ENCODE measurements at regions not wholly inside any gene's neighbourhood (a gene's known extent, or its start where the extent isn't known, plus 50 kb on each side); places are given as distances from the start of the nearest gene placed in this dataset.

DNA sequence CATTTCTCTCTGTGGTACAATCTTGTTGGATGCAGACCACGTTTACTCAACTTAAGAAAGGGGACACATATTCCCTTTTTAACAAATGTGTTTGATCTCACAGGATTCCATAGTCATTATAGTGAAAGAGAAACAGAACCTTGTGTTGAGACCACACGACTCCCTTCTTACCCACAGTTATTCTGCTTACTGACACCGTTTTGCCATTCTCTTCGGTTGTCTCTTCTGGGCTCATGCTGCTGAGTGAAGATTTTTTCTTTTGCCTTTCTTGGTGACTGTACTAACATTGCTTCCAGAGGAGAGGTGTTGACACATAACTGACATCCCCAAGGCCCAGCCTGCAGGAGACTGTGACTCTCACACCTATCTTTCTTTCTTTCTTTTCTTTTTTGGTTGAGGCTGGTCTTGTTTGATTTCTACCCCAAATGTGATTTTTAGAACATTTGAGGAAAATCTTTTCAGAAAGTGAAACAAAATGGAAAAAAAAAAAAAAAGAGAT, 61.2 kb upstream of the OTOGL start:
- no peaks in the 10 kb centered on the region for H3K36me3 ChIP-seq
- no peak overlapping the region for H3K4me3 ChIP-seq
- TF ChIP-seq, protein P1, sequence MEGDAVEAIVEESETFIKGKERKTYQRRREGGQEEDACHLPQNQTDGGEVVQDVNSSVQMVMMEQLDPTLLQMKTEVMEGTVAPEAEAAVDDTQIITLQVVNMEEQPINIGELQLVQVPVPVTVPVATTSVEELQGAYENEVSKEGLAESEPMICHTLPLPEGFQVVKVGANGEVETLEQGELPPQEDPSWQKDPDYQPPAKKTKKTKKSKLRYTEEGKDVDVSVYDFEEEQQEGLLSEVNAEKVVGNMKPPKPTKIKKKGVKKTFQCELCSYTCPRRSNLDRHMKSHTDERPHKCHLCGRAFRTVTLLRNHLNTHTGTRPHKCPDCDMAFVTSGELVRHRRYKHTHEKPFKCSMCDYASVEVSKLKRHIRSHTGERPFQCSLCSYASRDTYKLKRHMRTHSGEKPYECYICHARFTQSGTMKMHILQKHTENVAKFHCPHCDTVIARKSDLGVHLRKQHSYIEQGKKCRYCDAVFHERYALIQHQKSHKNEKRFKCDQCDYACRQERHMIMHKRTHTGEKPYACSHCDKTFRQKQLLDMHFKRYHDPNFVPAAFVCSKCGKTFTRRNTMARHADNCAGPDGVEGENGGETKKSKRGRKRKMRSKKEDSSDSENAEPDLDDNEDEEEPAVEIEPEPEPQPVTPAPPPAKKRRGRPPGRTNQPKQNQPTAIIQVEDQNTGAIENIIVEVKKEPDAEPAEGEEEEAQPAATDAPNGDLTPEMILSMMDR (IDR thresholded peaks at IDR 0.05) = no peak
- H3K9me3 ChIP-seq = no peaks in the 10 kb centered on the region
- H3K27me3 ChIP-seq = no peaks in the 10 kb centered on the region
- intact Hi-C loops (cut with DNase I) = no loop called here
- DNase-seq = no peak
- ATAC-seq = no peak
- no peak overlapping the region for H3K27ac ChIP-seq
- no peaks in the 10 kb centered on the region for H3K4me1 ChIP-seq

DNA sequence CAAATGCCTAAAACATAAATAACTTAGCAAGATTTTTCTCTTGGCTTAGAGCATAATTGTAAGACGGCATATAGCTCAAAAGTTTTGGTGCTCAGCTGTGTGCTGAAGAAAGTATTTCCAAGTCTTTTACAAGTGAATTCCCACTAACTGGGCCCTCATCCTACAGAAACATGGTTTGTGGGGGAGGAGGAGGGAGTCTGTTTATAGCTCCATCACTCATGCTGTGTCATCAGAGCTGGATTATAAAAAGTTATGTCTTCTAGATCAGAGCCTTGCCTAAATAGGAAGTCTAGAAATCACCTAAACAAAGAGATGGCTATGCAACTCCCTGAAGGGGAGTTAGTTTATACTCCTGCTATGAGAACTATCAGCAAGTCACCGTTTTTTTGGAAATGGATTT, 65.9 kb upstream of the OTOGL start:
- Histone ChIP-seq H3K4me3 (no peak overlapping the region), H3K4me1 (no peaks in the 10 kb centered on the region), H3K36me3 (no peaks in the 10 kb centered on the region), H3K27ac (no peak overlapping the region), H3K27me3 (no peaks in the 10 kb centered on the region), H3K9me3 (no peaks in the 10 kb centered on the region)
- TF ChIP-seq, protein P1 (IDR thresholded peaks at IDR 0.05) = no peak
- intact Hi-C loops (cut with DNase I) = no loop called here
- ATAC-seq (no peak), DNase-seq (no peak)

DNA sequence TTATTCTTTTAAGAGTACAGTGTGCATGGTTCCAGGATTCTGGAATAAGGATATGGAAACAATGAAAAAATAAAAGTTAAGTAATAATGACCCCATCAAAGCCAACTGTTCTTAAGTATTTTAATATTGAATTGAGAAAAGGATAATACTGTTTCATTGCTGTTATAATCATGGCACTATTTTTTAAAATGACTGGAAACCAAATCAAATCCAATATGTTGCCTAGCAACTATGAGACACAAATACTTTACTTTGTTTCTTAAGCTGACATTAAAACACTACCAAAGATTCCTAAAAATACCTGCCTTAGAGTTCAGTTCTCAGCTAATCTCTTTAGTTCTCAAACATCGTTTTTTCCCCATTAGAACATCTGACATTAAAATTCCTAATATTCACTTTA, 66.4 kb upstream of the OTOGL start:
- intact Hi-C loops (cut with DNase I) = no loop called here
- Histone ChIP-seq H3K4me3 (no peak overlapping the region), H3K27ac (no peak overlapping the region), H3K4me1 (no peaks in the 10 kb centered on the region), H3K9me3 (no peaks in the 10 kb centered on the region), H3K27me3 (no peaks in the 10 kb centered on the region), H3K36me3 (no peaks in the 10 kb centered on the region)
- no peak for DNase-seq
- TF ChIP-seq, protein P1 (IDR thresholded peaks at IDR 0.05) = no peak
- no peak for ATAC-seq

DNA sequence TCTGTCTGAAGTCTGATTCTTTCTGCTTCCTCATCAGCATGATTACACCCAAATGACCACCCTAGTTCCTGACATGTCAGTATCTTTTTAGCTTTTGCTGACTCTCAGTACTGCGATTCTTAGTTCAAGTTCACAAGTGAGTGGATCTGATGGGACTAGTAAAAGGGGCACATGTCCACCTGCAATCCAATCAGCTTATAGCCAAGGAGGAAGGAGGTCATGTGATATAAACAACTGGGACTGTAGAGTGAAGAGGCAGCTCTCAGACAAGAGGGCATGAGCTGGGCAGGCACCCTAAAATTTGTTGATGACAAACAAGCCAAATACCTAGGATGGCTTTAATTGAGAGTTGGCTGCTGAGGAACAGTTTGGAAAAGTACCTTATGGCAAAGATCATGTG, 68.1 kb upstream of the OTOGL start:
- Histone ChIP-seq H3K36me3 (no peaks in the 10 kb centered on the region), H3K27ac (no peak overlapping the region), H3K4me3 (no peak overlapping the region), H3K27me3 (no peaks in the 10 kb centered on the region), H3K9me3 (no peaks in the 10 kb centered on the region), H3K4me1 (no peaks in the 10 kb centered on the region)
- TF ChIP-seq, protein P1 (IDR thresholded peaks at IDR 0.05) = no peak
- DNase-seq (no peak), ATAC-seq (no peak)
- intact Hi-C loops (cut with DNase I) = no loop called here

DNA sequence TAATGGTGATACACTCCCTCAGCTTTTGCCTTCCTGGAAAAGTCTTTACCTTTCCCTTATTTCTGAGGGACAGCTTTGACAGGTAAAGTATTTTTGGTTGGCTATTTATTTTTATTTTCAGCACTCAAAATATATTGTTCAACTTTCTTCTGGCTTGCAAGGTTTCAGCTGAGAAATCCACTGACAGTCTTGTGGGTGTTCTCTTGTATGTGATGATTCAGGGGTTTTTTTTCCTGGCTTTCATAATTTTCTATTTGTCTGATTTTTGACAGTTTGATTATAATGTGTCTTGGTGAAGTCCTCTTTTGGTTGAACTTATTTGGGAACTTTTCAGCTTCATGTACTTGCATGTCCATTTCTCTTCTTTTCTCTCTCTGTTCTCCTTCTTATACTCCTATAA, 73.7 kb upstream of the OTOGL start:
- H3K9me3 ChIP-seq = peaks cover 0 to 6% of the 10 kb centered on the region in 2 donors
- no peaks in the 10 kb centered on the region for H3K27me3 ChIP-seq
- DNase-seq = no peak
- intact Hi-C loops (cut with DNase I) = no loop called here
- TF ChIP-seq, protein P1 (IDR thresholded peaks at IDR 0.05) = no peak
- H3K36me3 ChIP-seq = no peaks in the 10 kb centered on the region
- H3K4me3 ChIP-seq = no peak overlapping the region
- no peak for ATAC-seq
- no peaks in the 10 kb centered on the region for H3K4me1 ChIP-seq
- no peak overlapping the region for H3K27ac ChIP-seq
